Sigmoid colon (tissue), 4 donors: ENCODE measurements at regions not wholly inside any gene's neighbourhood (a gene's known extent, or its start where the extent isn't known, plus 50 kb on each side); places are given as distances from the start of the nearest gene placed in this dataset.

Experiments used
- EP300 ChIP-seq, 4 donors: sonication (generic); formaldehyde crosslinking; IDR thresholded peaks; one replicate each; pipeline ENCODE4 v1.6.1; 2017; ENCODE audit warnings: antibody characterized with exemption in 4 of 4
- TF ChIP-seq, protein P1 (sequence below), 4 experiments: fragments of 450-650 bp in 3 of 4; fragments of 200-600 bp in 1 of 4; IDR thresholded peaks; one replicate each; pipeline ENCODE4 v1.5.1; 2016 to 2019; ENCODE audit warnings: antibody characterized with exemption in 4 of 4, mild to moderate bottlenecking in 3 of 4, moderate library complexity in 2 of 4

- TF ChIP-seq, protein P1, sequence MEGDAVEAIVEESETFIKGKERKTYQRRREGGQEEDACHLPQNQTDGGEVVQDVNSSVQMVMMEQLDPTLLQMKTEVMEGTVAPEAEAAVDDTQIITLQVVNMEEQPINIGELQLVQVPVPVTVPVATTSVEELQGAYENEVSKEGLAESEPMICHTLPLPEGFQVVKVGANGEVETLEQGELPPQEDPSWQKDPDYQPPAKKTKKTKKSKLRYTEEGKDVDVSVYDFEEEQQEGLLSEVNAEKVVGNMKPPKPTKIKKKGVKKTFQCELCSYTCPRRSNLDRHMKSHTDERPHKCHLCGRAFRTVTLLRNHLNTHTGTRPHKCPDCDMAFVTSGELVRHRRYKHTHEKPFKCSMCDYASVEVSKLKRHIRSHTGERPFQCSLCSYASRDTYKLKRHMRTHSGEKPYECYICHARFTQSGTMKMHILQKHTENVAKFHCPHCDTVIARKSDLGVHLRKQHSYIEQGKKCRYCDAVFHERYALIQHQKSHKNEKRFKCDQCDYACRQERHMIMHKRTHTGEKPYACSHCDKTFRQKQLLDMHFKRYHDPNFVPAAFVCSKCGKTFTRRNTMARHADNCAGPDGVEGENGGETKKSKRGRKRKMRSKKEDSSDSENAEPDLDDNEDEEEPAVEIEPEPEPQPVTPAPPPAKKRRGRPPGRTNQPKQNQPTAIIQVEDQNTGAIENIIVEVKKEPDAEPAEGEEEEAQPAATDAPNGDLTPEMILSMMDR (IDR thresholded peaks at IDR 0.05) = no peak
- TF ChIP-seq EP300 (IDR thresholded peaks at IDR 0.05) = no peak
These were observed 388.5 kb downstream of the SEC14L1 start for GRCh38 chr17:77529328-77529650.
